Mammary epithelial cell (primary cell): ENCODE measurements at regions not wholly inside any gene's neighbourhood (a gene's known extent, or its start where the extent isn't known, plus 50 kb on each side); places are given as distances from the start of the nearest gene placed in this dataset.

ENCODE experiments used
- EZH2 ChIP-seq: IDR thresholded peaks from 2 replicates; pipeline ENCODE4 v1.6.1; 2012; ENCODE audit warnings: low read length, inconsistent platforms, borderline replicate concordance
- TF ChIP-seq, protein P1 (sequence below), 2 donors: IDR thresholded peaks in 1 of 2; conservative IDR thresholded peaks in 1 of 2; 2 replicates each; pipeline ENCODE4 v1.5.1; 2011 to 2012; ENCODE audit warnings: inconsistent platforms in 2 of 2, low read length in 2 of 2, mild to moderate bottlenecking in 2 of 2, control low read depth in 1 of 2, low read depth in 1 of 2; ENCODE audit not compliant: insufficient read depth in 1 of 2; ENCODE audit errors: extremely low read depth in 1 of 2

DNA sequence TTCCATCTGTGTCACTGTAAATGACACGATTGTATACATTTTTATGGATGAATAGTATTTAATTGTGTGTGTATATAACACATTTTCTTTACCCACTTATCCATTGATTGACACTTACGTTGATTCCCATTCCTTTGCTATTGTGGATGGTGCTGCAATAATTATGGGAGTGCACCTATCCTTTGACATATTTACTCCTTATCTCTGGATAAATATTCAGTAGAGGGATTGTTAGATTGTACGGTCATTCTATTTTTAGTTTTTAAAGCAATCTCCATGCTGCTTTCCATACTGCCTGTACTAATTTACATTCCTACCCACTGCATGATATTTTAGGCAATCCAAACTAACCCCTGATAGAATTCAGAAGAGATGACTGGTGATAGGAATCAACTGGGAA, 980.1 kb downstream of the FSTL5 start:
- TF ChIP-seq, protein P1, sequence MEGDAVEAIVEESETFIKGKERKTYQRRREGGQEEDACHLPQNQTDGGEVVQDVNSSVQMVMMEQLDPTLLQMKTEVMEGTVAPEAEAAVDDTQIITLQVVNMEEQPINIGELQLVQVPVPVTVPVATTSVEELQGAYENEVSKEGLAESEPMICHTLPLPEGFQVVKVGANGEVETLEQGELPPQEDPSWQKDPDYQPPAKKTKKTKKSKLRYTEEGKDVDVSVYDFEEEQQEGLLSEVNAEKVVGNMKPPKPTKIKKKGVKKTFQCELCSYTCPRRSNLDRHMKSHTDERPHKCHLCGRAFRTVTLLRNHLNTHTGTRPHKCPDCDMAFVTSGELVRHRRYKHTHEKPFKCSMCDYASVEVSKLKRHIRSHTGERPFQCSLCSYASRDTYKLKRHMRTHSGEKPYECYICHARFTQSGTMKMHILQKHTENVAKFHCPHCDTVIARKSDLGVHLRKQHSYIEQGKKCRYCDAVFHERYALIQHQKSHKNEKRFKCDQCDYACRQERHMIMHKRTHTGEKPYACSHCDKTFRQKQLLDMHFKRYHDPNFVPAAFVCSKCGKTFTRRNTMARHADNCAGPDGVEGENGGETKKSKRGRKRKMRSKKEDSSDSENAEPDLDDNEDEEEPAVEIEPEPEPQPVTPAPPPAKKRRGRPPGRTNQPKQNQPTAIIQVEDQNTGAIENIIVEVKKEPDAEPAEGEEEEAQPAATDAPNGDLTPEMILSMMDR (conservative IDR thresholded peaks at IDR 0.05 in 1 of 2, IDR thresholded peaks at IDR 0.05 in 1 of 2; ENCODE audit: extremely low read depth in 1 of 2, insufficient read depth in 1 of 2, low read depth in 1 of 2, low read length in 2 of 2) = no peak
- TF ChIP-seq EZH2 = no peak
